ENCODE measurements at regions not wholly inside any gene's neighbourhood (a gene's known extent, or its start where the extent isn't known, plus 50 kb on each side); places are given as distances from the start of the nearest gene placed in this dataset.

DNA sequence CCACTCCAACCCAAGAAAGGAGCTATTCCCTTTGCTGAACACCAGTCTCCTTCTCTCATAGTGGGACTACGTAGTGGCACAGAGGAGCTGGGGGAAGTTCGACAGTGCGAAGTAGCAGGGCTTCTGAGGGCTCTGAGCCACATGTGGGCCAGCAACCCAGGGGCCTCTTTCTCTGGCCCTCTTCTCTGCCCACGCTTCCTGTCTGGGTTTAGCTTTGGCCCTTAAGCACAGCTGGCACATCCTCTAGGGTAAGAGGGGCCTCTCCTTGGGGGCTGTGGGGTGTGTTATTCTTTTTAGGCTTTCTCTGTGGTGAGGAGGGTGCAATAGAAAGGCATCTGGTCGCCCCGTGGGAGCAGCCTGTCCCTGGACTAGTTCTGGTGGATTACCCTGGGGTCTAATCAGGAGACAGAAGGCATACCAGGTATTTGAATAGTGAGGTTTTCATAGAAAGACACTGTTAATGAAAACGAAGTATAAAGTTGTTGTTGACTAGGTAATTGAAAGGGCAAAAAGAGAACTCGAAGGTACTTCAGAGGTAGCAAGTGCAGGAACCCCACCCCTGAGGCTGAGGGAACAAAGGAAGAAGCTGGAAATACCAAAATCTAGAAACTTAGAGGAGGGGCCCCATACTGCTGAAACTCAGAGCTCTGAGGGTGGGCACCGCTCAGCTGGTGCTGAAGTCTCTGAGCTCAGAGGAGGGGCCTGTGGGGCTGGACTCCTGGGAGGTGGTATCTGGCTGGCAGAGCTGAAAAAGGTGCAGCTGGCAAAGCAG, 151.9 kb upstream of the RPS6KA3 start:
- no peak for DNase-seq

DNA sequence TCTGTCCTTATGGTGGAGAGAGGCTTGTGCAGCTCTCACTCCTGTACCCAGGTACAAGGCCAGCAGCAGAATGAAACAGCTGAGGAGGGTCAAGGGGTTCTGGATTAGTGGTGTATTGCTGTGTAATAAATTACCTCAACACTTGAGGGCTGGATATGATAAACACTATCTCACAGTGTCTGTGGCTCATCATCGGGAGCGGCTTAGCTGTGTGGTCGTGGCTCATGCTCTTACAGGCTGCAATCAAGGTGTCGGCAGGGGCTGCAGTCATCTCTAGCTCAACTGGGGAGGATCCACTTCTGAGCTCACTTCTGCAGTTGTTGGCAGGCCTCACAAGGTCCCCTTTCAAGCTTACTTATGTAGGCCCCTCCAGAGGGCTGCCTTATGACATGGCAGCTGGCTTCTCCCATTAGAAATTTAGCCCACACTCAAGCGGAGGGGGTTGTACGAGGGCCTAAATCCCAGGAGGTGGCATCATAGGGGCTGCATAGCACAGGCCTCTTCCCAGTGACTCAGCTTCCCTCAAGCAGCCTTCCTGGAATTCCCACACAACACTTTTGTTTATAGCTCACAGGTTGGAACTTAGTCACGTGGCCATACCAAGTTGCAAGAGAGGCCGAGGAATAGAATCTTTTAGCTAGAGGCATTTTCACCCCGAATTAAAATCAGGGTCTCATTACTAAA, 148.2 kb upstream of the RPS6KA3 start:
- no peak for DNase-seq

GRCh38 chrX:20414066-20414465, 147.4 kb upstream of the RPS6KA3 start:
- no peak for DNase-seq

GRCh38 chrX:20412871-20413486, 146.3 kb upstream of the RPS6KA3 start:
- DNase-seq: no peak

GRCh38 chrX:20410540-20410939, 143.8 kb upstream of the RPS6KA3 start:
- DNase-seq: no peak

DNA sequence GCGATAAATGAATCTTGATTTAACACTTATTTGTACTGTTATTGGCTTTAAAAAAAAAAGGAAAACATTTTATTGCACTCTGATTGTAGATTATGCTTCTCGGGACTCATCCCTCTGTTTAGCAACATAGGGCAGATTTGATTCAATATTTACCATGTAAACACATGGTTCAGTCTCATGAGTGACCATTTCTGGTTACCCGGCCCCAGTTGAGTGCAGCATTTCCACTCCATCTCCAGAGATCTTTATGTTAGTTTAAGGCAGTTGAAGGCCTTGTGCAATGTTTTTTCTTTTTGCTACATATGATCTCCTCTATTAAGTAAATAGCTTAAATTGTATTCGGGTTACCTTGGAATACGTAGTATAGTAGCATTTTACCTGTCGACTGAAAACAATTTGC, 143.3 kb upstream of the RPS6KA3 start:
- no peak for DNase-seq

- no peak for DNase-seq
Measured at GRCh38 chrX:20402956-20403355, 136.2 kb upstream of the RPS6KA3 start.

DNA sequence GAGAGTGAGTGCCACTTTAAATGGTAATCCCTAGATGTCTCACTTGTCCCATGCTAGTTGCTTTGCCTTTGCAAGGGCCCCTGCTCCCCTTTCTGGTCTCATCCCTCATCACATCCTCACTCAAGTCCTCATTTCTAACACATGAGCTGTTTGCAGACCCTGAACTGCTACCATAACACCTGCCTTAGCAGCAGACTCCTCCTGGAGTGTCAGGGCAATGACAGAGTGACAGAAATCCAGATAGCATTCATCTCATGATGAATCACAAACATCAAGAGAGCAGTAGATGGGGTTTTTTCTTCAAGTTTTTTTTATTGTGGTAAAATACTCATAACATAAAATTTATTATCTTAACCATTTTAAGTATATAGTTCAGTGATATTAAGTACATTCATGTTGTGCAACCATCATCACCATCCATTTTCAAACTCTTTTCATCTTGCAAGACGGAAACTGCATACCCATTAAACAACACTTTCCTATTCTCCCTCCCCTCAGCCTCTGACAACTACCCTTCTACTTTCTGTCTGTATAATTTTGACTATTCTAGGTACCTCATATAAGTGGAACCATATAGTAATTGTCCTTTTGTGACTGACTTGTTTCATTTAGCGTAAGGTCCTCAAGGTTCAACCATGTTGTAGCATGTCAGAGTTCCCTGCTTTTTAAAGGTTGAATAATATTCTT, 133.2 kb upstream of the RPS6KA3 start:
- DNase-seq: no peak

DNA sequence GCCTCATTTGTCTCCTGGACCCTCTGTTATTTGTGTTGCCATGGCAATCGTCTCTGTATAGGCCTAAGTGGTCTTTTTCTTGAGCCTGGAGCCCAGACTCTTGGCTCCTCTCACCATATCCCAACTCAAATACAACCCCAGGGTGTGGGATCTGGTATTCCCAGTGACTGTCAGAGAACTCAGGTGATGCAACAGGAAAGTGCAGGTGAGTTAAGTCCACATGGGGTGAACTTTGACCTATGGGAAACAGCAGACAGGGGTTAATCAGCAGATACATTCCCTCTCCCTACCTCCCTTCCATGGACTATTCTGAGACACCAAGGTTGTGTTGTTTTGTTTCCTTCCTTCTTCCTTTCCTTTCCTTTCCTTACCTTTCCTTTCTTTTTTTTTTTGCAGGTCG, 130.9 kb upstream of the RPS6KA3 start:
- no peak for DNase-seq

DNA sequence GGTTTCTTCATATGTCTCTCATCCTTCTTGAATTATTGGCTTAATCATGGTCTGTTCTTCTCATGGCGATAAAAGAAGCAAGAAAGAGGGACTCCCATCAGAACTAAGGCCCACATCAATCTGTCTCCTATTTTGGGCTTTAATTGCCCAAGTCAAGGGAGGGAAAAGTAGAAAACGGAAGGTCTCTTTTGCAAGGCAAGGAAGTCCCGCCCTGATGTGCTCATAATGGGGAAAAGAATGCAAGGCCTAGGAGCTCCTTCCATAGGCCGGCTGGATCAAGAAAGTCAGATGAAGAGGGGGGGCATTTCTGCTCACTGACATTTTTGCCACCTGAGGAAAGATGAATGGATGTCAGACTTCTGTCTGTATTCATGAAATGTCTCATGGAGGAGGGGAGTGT, 127.7 kb upstream of the RPS6KA3 start:
- no peak for DNase-seq

- DNase-seq: peak; percentile 25
Measured at GRCh38 chrX:20393944-20394343, 127.2 kb upstream of the RPS6KA3 start.

- DNase-seq: no peak
Measured at GRCh38 chrX:20388594-20388993, 121.9 kb upstream of the RPS6KA3 start.

GRCh38 chrX:20383477-20383876, 116.8 kb upstream of the RPS6KA3 start:
- no peak for DNase-seq

DNA sequence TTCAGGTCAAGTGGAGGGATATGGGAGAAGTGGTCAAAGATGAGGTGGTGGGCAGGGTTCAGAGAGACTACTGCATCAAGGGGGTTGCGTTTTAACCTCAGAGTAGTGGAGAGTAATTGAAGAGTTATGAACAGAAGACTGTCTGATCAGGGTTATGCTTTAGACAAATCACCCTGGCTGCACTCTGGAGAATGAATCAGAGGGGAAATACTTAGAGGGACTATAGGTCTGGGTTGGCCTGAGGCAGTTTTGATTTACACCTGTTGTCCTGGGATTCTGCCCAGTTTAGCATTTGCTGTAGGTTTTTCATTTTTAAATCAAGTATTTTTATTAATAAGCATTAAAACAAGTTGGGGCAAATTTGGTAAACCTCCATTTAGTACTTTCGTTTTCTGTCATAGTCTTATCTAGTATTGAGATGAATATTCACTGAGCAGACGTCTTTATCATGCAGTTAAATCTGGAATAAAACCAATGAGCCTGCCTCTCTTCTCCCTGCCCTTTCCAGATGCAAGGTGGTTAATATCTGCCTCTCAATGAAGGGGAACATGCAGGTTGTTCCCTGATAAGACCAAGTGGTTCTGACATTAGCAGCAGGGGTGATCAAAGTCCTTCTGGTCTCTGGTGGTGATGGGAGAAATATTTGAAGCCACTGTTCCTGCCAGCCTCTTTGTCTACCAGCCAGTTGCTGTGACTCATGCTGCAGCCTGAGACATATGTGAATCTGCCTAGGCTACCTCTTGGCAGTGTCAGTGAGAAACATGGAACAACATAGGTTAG, 116.0 kb upstream of the RPS6KA3 start:
- no peak for DNase-seq

DNA sequence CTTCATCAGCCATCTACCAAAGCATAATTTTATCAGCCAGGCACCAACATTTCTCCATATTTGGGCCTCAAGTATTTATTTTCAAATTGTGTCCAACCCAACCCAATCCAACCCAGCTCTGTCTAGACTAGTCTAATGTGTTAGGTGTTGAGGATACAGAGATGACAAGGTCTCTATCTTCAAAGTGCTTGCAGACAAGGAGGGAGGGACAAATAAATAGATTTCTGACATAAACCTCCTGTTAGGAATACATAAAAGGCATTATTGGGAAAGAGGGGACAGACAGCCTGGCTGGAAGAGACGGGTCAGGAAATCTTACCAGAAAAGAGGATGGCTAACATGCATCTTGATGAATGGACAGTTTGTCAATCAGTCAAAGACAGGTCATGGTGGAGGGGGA, 115.4 kb upstream of the RPS6KA3 start:
- no peak for DNase-seq

GRCh38 chrX:20378233-20378920, 111.7 kb upstream of the RPS6KA3 start:
- no peak for DNase-seq

GRCh38 chrX:20374900-20375438, 108.3 kb upstream of the RPS6KA3 start:
- DNase-seq: no peak

DNA sequence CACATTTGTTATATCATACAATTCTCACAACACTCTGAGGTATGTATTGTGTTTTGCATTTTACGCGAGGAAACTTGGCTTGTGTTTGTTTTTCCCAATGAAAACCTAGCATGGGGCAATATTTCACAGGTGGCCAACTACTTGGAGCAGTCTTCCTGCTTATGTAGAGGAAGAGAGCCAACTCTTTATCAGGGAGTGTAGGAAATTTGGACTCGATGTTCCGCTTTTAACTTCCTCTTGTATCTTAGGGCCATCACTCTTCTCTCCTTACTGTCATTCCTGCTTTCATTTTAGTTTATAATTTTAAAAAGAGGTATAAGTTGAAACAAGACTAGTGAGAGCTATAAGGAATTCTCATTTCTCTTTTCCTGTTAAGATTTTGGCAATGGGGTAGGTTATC, 107.7 kb upstream of the RPS6KA3 start:
- DNase-seq: no peak

DNA sequence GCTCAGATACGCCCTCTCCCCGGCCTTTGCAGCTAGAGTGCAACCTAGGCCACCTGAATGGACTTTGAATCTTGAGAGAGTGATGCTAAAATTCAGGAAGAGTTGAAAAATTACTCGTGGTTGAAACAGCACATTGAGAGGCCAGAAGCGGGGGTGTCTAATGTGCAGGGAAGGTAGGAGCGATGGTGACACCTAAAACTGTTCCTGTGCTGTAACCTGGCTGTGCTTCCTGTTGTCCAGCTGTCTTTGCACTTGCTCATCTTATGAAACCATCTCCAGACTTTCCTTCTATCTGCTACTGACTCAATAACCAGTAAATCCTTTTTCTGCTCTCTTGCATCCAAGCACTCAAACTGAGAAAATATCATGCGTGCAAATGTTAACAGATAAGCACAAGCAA, 106.4 kb upstream of the RPS6KA3 start:
- DNase-seq: no peak

GRCh38 chrX:20372533-20372932, 105.8 kb upstream of the RPS6KA3 start:
- DNase-seq: no peak

GRCh38 chrX:20369468-20369867, 102.8 kb upstream of the RPS6KA3 start:
- no peak for DNase-seq

DNA sequence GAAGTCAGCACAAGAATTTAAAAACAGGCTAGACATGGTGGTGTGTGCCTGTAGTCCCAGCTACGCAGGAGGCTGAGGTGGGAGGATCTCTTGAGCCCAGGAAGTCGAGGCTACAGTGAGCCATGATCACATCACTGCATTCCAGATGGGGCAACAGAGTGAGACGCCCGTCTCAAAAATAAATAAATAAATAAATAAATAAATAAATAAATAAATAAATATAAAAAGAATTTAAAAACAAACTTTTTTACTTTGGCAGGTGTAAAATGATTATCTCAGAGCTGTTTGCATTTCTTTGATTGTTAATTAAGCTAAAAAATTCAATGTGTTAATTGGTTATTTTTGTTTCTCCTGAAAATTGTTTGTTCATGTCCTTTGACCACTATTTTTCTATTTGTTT, 97.5 kb upstream of the RPS6KA3 start:
- no peak for DNase-seq
